ENCODE measurements at regions not wholly inside any gene's neighbourhood (a gene's known extent, or its start where the extent isn't known, plus 50 kb on each side); places are given as distances from the start of the nearest gene placed in this dataset.

DNA sequence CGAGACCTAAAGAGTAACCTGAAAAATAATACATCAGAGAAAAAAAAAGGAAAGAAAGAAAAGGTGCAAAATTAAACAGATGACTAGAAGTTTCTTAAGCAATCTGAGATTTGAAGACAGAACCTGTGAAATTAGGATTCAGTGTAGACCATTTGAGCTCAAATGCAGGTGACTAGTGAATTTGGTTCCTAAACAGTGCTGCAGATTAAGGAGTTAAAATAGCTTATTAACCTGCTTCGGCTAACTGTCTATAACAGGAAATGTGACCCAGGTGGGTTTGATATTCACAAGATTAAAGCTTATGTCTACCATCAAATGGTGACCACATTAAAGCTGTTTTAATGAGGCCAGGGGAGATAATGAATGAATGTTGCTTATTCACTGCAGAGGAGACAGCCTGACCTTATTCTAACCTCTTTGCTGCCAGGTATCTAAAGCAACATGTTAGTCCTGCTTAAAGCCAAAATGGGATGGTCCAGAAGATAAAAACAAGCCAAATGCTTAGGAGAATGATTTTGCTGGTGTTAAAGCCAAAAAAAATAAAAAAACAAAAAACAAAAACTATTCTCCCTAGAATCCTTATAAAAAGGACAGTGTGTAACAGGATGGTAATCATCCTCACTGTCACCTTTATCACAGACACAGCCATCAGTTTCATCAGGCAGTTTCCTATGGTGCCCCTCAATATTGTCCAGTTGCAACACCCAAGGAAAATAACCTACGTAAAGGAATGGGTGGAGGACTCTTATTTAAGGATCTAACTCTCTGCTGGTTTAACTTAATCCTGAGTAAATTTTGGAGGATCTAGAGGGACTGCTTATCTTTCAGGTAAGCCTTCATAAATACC lies 769.0 kb upstream of the ZEB2 start:
- H3K4me3 ChIP-seq (replicated peaks in 1 of 3) = no peak overlapping the region
- intact Hi-C loops (cut with DNase I) = no loop called here
- no peaks in the 10 kb centered on the region for H3K36me3 ChIP-seq
- H3K4me1 ChIP-seq = no peaks in the 10 kb centered on the region
- H3K27me3 ChIP-seq = no peaks in the 10 kb centered on the region
- TF ChIP-seq, protein P1, sequence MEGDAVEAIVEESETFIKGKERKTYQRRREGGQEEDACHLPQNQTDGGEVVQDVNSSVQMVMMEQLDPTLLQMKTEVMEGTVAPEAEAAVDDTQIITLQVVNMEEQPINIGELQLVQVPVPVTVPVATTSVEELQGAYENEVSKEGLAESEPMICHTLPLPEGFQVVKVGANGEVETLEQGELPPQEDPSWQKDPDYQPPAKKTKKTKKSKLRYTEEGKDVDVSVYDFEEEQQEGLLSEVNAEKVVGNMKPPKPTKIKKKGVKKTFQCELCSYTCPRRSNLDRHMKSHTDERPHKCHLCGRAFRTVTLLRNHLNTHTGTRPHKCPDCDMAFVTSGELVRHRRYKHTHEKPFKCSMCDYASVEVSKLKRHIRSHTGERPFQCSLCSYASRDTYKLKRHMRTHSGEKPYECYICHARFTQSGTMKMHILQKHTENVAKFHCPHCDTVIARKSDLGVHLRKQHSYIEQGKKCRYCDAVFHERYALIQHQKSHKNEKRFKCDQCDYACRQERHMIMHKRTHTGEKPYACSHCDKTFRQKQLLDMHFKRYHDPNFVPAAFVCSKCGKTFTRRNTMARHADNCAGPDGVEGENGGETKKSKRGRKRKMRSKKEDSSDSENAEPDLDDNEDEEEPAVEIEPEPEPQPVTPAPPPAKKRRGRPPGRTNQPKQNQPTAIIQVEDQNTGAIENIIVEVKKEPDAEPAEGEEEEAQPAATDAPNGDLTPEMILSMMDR (IDR thresholded peaks at IDR 0.05) = no peak
- TF ChIP-seq POLR2A (IDR thresholded peaks at IDR 0.05) = no peak
- DNase-seq = no peak
- 85 to 86% methylated on average over 3 of the region's 3 CpGs for WGBS, 2 donors
- H3K9me3 ChIP-seq = no peaks in the 10 kb centered on the region
- H3K27ac ChIP-seq = no peak overlapping the region

DNA sequence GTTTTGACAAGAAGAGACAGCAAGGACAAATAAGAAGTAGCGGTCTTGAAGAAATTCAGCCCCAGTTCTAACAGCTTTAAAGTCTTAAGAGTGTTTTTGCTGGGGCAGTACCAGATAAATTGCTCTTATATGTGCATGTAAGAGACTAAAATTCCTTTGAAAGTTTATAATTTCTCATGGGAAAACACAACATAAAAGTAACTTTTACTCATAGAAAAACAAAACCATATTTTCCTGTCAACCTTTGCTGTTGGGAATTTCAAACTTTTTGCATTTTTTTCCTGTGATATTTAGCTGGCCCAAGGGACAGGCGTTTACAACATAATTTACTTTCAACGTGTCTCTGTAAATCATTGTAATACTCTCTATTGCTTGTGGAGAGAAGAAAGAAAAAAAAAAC lies 767.8 kb upstream of the ZEB2 start:
- no peak overlapping the region for H3K27ac ChIP-seq
- H3K4me3 ChIP-seq (replicated peaks in 1 of 3) = no peak overlapping the region
- intact Hi-C loops (cut with DNase I) = no loop called here
- H3K36me3 ChIP-seq = no peaks in the 10 kb centered on the region
- no peak for DNase-seq
- TF ChIP-seq, protein P1 (IDR thresholded peaks at IDR 0.05) = no peak
- no peak for TF ChIP-seq POLR2A (IDR thresholded peaks at IDR 0.05)
- WGBS, 2 donors = 57 to 61% methylated on average over 3 of the region's 3 CpGs
- H3K4me1 ChIP-seq = no peaks in the 10 kb centered on the region
- no peaks in the 10 kb centered on the region for H3K9me3 ChIP-seq
- H3K27me3 ChIP-seq = no peaks in the 10 kb centered on the region

DNA sequence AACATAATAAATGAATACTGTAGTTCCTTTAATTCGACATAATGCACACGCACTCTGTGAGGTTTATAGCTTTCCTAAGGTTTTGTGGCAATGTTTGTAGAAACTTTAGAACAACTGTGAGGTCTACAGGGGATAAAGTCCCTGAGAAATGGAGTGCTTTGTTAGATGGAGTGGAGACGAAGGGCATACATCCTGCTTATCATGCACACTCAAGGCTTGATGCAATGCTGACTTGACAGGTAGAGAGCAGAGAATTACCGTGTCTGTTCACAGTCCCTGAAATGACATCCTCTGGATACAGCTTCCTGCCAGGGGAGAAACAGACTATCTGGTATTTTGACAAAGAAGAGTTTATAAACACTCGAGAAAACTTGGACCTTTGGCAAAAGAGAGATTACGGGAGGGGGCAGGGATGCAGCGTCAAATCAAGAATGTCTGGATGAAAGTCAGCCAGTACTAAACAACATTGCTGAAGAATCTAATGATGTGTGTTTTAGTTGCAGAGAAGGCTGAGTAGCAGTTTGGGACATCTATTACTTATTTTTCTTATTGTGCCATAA lies 766.9 kb upstream of the ZEB2 start:
- no peak overlapping the region for H3K4me3 ChIP-seq (replicated peaks in 1 of 3)
- no peaks in the 10 kb centered on the region for H3K9me3 ChIP-seq
- H3K27me3 ChIP-seq = no peaks in the 10 kb centered on the region
- no peak overlapping the region for H3K27ac ChIP-seq
- H3K36me3 ChIP-seq = no peaks in the 10 kb centered on the region
- TF ChIP-seq POLR2A (IDR thresholded peaks at IDR 0.05) = no peak
- TF ChIP-seq, protein P1 (IDR thresholded peaks at IDR 0.05) = no peak
- no peak for DNase-seq
- intact Hi-C loops (cut with DNase I) = no loop called here
- 61 to 64% methylated on average over 7 of the region's 7 CpGs for WGBS, 2 donors
- H3K4me1 ChIP-seq = no peaks in the 10 kb centered on the region

DNA sequence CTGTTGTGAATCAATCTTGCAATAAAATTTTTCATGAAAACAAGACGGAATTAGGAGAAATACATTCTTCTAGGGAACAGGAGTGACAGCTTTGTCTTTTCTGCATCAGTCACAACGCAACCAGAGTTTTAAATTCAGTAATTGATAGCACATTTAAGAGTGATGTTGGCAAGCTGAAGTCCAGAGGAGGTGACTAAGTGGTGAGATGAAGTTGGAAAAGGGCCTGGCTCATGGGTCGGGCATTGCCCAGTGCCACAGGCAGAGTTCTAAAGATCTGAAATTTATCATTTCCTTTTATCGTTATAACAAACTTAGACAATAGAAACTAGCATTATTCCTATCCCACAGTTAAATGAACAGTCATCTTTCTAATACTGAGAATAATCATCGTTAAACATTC lies 764.6 kb upstream of the ZEB2 start:
- no peak overlapping the region for H3K4me3 ChIP-seq (replicated peaks in 1 of 3)
- H3K27ac ChIP-seq = no peak overlapping the region
- H3K4me1 ChIP-seq = no peaks in the 10 kb centered on the region
- no peaks in the 10 kb centered on the region for H3K36me3 ChIP-seq
- intact Hi-C loops (cut with DNase I) = no loop called here
- WGBS, 2 donors = 79 to 87% methylated on average over 5 of the region's 5 CpGs
- H3K27me3 ChIP-seq = no peaks in the 10 kb centered on the region
- H3K9me3 ChIP-seq = no peaks in the 10 kb centered on the region
- DNase-seq = no peak
- TF ChIP-seq, protein P1 (IDR thresholded peaks at IDR 0.05) = no peak
- TF ChIP-seq POLR2A (IDR thresholded peaks at IDR 0.05) = no peak

DNA sequence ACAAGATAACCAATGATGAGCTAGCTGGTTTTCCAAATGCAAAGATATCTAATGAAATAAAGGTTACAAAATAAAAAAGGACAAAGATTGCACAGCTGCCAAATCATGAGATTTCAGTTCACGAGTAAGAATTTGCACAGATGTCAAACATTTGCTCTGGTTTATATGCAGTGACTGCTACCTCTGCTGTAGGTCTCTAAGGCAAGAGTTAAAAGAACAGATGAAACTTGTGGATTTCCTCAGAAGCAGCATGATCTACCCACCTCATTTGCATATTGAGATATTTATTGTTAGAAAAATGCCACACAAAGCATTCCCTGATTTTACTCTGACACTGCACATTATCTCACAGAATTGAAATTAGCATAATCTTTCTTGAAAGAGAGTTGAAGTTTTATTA lies 763.2 kb upstream of the ZEB2 start:
- TF ChIP-seq, protein P1 (IDR thresholded peaks at IDR 0.05) = no peak
- no peak for TF ChIP-seq POLR2A (IDR thresholded peaks at IDR 0.05)
- Histone ChIP-seq H3K27me3 (no peaks in the 10 kb centered on the region), H3K27ac (no peak overlapping the region), H3K36me3 (no peaks in the 10 kb centered on the region), H3K4me3 (replicated peaks in 1 of 3) (no peak overlapping the region), H3K4me1 (no peaks in the 10 kb centered on the region), H3K9me3 (no peaks in the 10 kb centered on the region)
- DNase-seq = no peak
- 81 to 86% methylated on average over 1 of the region's 1 CpG for WGBS, 2 donors
- intact Hi-C loops (cut with DNase I) = no loop called here
